ENCODE measurements at regions not wholly inside any gene's neighbourhood (a gene's known extent, or its start where the extent isn't known, plus 50 kb on each side); places are given as distances from the start of the nearest gene placed in this dataset.

DNA sequence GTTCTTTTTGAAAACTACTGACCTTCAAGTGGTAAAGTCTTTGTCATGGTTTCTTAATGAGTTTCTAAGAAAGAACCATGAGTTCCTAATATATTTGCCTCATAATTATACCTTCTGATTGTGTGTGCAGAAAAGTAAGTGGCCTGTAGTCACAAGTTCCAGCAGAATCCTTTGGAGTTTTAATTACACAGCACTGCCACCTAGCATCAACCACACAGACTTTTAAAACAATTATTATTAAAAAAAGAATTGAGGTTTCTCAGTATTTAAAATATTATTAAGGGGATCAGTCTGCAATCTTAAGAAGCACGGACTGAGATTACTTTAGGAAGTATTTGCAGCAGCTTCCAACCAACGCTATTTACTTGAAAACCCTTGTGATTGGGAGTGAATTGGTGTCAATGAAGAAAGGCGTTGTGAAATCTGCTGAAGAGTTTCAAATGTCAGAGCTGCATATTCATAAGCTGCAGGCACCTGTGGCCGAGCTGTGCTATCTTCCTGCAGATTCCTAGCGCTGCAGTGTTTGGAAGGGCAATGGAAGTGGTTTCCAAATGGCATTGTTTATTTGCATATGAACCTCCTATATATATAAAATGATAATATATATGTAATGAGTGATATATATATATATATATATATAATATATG lies 1074.2 kb upstream of the WWC1 start:
- TF ChIP-seq, protein P1, sequence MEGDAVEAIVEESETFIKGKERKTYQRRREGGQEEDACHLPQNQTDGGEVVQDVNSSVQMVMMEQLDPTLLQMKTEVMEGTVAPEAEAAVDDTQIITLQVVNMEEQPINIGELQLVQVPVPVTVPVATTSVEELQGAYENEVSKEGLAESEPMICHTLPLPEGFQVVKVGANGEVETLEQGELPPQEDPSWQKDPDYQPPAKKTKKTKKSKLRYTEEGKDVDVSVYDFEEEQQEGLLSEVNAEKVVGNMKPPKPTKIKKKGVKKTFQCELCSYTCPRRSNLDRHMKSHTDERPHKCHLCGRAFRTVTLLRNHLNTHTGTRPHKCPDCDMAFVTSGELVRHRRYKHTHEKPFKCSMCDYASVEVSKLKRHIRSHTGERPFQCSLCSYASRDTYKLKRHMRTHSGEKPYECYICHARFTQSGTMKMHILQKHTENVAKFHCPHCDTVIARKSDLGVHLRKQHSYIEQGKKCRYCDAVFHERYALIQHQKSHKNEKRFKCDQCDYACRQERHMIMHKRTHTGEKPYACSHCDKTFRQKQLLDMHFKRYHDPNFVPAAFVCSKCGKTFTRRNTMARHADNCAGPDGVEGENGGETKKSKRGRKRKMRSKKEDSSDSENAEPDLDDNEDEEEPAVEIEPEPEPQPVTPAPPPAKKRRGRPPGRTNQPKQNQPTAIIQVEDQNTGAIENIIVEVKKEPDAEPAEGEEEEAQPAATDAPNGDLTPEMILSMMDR (IDR thresholded peaks at IDR 0.05), result no peak
- no peak for TF ChIP-seq POLR2A (IDR thresholded peaks at IDR 0.05)

Measured in transverse colon (tissue), 3 donors.